Hematopoietic multipotent progenitor cell treated with erythropoietin and hydrocortisone succinate and interleukin-3 and kit ligand, for 17 days (in vitro differentiated cells): ENCODE measurements at regions not wholly inside any gene's neighbourhood (a gene's known extent, or its start where the extent isn't known, plus 50 kb on each side); places are given as distances from the start of the nearest gene placed in this dataset.

ENCODE experiments used
- DNase-seq: peaks from one replicate; pipeline ENCODE4 v3.0.0-alpha.2; 2015; ENCODE audit warnings: low spot score

DNA sequence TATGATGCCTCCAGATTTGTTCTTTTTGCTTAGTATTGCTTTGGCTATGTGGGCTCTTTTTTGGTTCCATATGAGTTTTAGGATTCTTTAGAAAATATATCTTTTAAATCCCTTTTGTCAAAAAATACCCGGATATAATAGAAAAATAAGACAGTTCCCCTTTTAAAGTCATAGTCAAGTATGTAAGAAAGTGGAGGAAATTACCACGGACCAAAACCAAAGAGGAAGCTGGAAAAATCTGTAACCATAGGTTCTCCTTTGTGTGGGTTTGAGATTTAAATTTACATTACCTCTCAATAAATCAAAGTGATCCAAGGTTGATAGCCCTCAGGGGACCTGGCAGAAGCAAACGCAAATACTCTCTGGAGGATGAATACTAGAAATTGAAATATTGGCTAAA lies 58.3 kb upstream of the PACRGL start:
- no peak for DNase-seq

DNA sequence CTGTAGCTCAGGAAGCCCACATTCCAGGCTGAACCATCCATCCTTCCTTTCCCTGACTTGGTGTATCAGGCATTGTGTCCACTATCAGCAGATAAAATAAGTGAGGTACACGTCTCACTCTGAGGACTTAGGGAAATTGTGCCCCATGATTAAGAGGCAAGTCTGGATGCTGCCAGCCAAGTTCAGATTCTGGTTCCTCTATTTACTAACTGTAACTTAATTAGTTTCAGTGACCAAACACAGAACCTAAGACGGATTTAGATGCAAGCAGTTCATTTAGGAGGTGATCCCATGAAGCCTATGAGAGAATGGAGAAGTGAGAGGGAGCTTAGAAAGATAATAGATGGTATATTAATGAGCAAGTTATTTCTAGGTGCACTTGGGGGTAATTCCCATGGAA lies 56.6 kb upstream of the PACRGL start:
- DNase-seq, result no peak

DNA sequence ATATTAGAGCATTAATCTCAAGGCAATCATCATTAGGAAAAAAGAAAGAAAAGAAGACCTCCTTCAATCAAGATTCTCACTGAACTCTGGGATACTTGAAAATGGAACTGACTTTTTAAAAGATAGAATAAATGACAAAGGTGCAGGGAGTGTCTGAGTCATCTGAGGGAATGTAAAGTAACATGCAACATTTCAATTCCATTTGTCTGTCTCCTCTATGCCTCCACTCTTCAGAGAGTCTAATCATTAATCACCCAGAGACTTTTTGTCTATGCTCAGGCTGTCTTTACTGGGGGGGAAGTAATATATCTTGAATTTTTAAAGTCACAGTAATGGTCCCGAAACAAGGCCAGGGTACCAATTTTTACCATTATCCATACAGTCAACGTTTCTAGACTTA lies 55.0 kb upstream of the PACRGL start:
- no peak for DNase-seq

DNA sequence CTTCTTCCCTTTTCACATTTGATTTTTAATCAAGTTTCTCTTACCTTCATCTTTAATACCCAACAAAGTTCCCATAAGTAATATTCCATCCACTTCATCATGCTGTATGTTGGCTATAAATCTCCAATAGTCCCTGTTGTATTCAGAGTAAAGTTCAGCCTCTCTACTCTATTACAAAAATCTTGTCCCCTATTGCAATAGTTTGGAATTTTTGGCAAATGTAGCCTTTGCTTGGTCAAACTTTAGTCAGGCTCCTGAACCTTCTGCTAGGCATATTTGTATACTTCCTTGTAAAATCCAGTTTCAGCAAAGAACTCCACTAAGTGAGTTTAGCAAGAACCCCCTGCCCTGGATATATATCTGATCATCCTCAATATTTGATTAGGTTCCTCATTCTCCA lies 54.0 kb upstream of the PACRGL start:
- no peak for DNase-seq
